Liver (tissue), 7 donors: ENCODE measurements at regions not wholly inside any gene's neighbourhood (a gene's known extent, or its start where the extent isn't known, plus 50 kb on each side); places are given as distances from the start of the nearest gene placed in this dataset.

Source experiments
- DNase-seq: peaks from one replicate; pipeline ENCODE4 v3.0.0-alpha.2; 2017; ENCODE audit warnings: low spot score
- H3K27ac ChIP-seq, 2 donors: one replicate each; pipeline ENCODE4 v1.7.0; 2013; ENCODE audit warnings: inconsistent platforms in 2 of 2, low read length in 2 of 2, control low read depth in 1 of 2, low read depth in 1 of 2, mild to moderate bottlenecking in 1 of 2
- H3K27me3 ChIP-seq, 4 donors: one replicate each; pipeline versions ENCODE4 v1.6.1 to v1.7.0; 2013; ENCODE audit warnings: low read length in 3 of 4, inconsistent platforms in 1 of 4, mild to moderate bottlenecking in 1 of 4, moderate library complexity in 1 of 4; ENCODE audit not compliant: control insufficient read depth in 4 of 4, insufficient read depth in 4 of 4
- H3K36me3 ChIP-seq, 4 donors: one replicate each; pipeline versions ENCODE4 v1.6.1 to v1.7.0; 2013; ENCODE audit warnings: low read length in 3 of 4, mild to moderate bottlenecking in 3 of 4, low read depth in 1 of 4, moderate library complexity in 1 of 4; ENCODE audit not compliant: control insufficient read depth in 4 of 4, insufficient read depth in 3 of 4
- H3K4me1 ChIP-seq, 4 donors: one replicate each; pipeline versions ENCODE4 v1.6.1 to v1.7.0; 2013; ENCODE audit warnings: low read length in 3 of 4, mild to moderate bottlenecking in 3 of 4, moderate library complexity in 1 of 4; ENCODE audit not compliant: control insufficient read depth in 4 of 4, insufficient read depth in 4 of 4
- H3K4me3 ChIP-seq, 3 donors: one replicate each; pipeline versions ENCODE4 v1.6.1 to v1.7.0; 2013; ENCODE audit warnings: low read length in 3 of 3, control low read depth in 1 of 3, low read depth in 1 of 3, mild to moderate bottlenecking in 1 of 3
- H3K9ac ChIP-seq, 2 donors: one replicate each; pipeline ENCODE4 v1.7.0; 2013; ENCODE audit warnings: low read length in 2 of 2, mild to moderate bottlenecking in 2 of 2, moderate library complexity in 2 of 2, control low read depth in 1 of 2, low read depth in 1 of 2
- H3K9me3 ChIP-seq, 4 donors: one replicate each; pipeline versions ENCODE4 v1.6.1 to v1.7.0; 2013; ENCODE audit warnings: low read length in 3 of 4; ENCODE audit not compliant: control insufficient read depth in 4 of 4
- ATF3 ChIP-seq: IDR thresholded peaks from 2 replicates; pipeline ENCODE4 v1.6.1; 2016; ENCODE audit warnings: antibody characterized with exemption
- EGR1 ChIP-seq, 2 donors: IDR thresholded peaks; 2 replicates each; pipeline ENCODE4 v1.6.1; 2016 to 2018; ENCODE audit warnings: antibody characterized with exemption in 2 of 2, low read depth in 2 of 2
- FOXA1 ChIP-seq: IDR thresholded peaks from 2 replicates; pipeline ENCODE4 v1.6.1; 2016; ENCODE audit warnings: antibody characterized with exemption
- FOXA2 ChIP-seq: IDR thresholded peaks from 2 replicates; pipeline ENCODE4 v1.6.1; 2016; ENCODE audit warnings: antibody characterized with exemption
- GABPA ChIP-seq, 2 donors: IDR thresholded peaks in 1 of 2; conservative IDR thresholded peaks in 1 of 2; 2 replicates each; pipeline ENCODE4 v1.6.1; 2016; ENCODE audit warnings: antibody characterized with exemption in 2 of 2, mild to moderate bottlenecking in 1 of 2, moderate library complexity in 1 of 2
- HNF4A ChIP-seq, 2 donors: conservative IDR thresholded peaks; 2 replicates each; pipeline ENCODE4 v1.6.1; 2016; ENCODE audit warnings: antibody characterized with exemption in 2 of 2, mild to moderate bottlenecking in 2 of 2
- HNF4G ChIP-seq: IDR thresholded peaks from 2 replicates; pipeline ENCODE4 v1.6.1; 2016; ENCODE audit warnings: antibody characterized with exemption
- JUND ChIP-seq, 2 donors: IDR thresholded peaks; 2 replicates each; pipeline ENCODE4 v1.6.1; 2016; ENCODE audit warnings: antibody characterized with exemption in 2 of 2
- NR2F2 ChIP-seq: IDR thresholded peaks from 2 replicates; pipeline ENCODE4 v1.6.1; 2016; ENCODE audit warnings: antibody characterized with exemption
- RAD21 ChIP-seq, 2 donors: IDR thresholded peaks; 2 replicates each; pipeline ENCODE4 v1.6.1; 2016; ENCODE audit warnings: antibody characterized with exemption in 2 of 2, mild to moderate bottlenecking in 2 of 2
- REST ChIP-seq: IDR thresholded peaks from 2 replicates; pipeline ENCODE4 v1.6.1; 2016; ENCODE audit warnings: antibody characterized with exemption, mild to moderate bottlenecking
- RXRA ChIP-seq, 2 donors: IDR thresholded peaks; 2 replicates each; pipeline ENCODE4 v1.6.1; 2017 to 2018; ENCODE audit warnings: antibody characterized with exemption in 2 of 2, mild to moderate bottlenecking in 1 of 2
- SP1 ChIP-seq: IDR thresholded peaks from 2 replicates; pipeline ENCODE4 v1.6.1; 2018; ENCODE audit warnings: antibody characterized with exemption, mild to moderate bottlenecking
- TAF1 ChIP-seq: conservative IDR thresholded peaks from 2 replicates; pipeline ENCODE4 v1.6.1; 2016; ENCODE audit warnings: antibody characterized with exemption, mild to moderate bottlenecking
- YY1 ChIP-seq: IDR thresholded peaks from 2 replicates; pipeline ENCODE4 v1.6.1; 2016; ENCODE audit warnings: antibody characterized with exemption, mild to moderate bottlenecking
- ZBTB33 ChIP-seq: IDR thresholded peaks from 2 replicates; pipeline ENCODE4 v1.6.1; 2016; ENCODE audit warnings: antibody characterized with exemption
- WGBS: extraction: QIAGEN DNeasy Blood & Tissue Kit; methylation state at CpG from one replicate; pipeline ENCODE4 v1.1.7; 2013; 5-methylcytosine and 5-hydroxymethylcytosine counted together
- donor health status: healthy.
- donor health status: healthy.
- donor health status: healthy.
- donor health status: healthy.

GRCh38 chr2:199685669-199686068, 165.3 kb downstream of the FTCDNL1 start:
- Histone ChIP-seq H3K9me3 (no peaks in the 10 kb centered on the region), H3K27me3 (no peaks in the 10 kb centered on the region), H3K4me3 (no peak overlapping the region), H3K36me3 (no peaks in the 10 kb centered on the region), H3K9ac (no peak overlapping the region), H3K4me1 (no peaks in the 10 kb centered on the region), H3K27ac (no peak overlapping the region)
- TF ChIP-seq RXRA (IDR thresholded peaks at IDR 0.05), result no peak
- TF ChIP-seq EGR1 (IDR thresholded peaks at IDR 0.05; ENCODE audit: low read depth in 2 of 2), result no peak
- no peak for TF ChIP-seq NR2F2
- no peak for TF ChIP-seq TAF1
- no peak for TF ChIP-seq FOXA2
- TF ChIP-seq REST, result no peak
- no peak for TF ChIP-seq ATF3
- no peak for TF ChIP-seq GABPA (IDR thresholded peaks at IDR 0.05 in 1 of 2, conservative IDR thresholded peaks at IDR 0.05 in 1 of 2)
- no peak for TF ChIP-seq ZBTB33
- no peak for TF ChIP-seq FOXA1
- TF ChIP-seq YY1, result no peak
- no peak for TF ChIP-seq RAD21 (IDR thresholded peaks at IDR 0.05)
- TF ChIP-seq HNF4A (conservative IDR thresholded peaks at IDR 0.05), result no peak
- TF ChIP-seq SP1, result no peak
- no peak for DNase-seq

- DNase-seq, result no peak
- H3K9me3 ChIP-seq, result no peaks in the 10 kb centered on the region
- H3K27ac ChIP-seq, result no peak overlapping the region
- H3K4me3 ChIP-seq, result no peak overlapping the region
- no peaks in the 10 kb centered on the region for H3K4me1 ChIP-seq
- H3K36me3 ChIP-seq, result no peaks in the 10 kb centered on the region
- H3K27me3 ChIP-seq, result no peaks in the 10 kb centered on the region
- TF ChIP-seq HNF4G (no peak), SP1 (no peak), JUND (IDR thresholded peaks at IDR 0.05) (no peak), FOXA1 (no peak), HNF4A (conservative IDR thresholded peaks at IDR 0.05) (no peak), NR2F2 (no peak), TAF1 (no peak), FOXA2 (no peak), RXRA (IDR thresholded peaks at IDR 0.05) (no peak), GABPA (IDR thresholded peaks at IDR 0.05 in 1 of 2, conservative IDR thresholded peaks at IDR 0.05 in 1 of 2) (no peak), RAD21 (IDR thresholded peaks at IDR 0.05) (no peak)
- 72% methylated on average over 2 of the region's 2 CpGs for WGBS
- H3K9ac ChIP-seq, result no peak overlapping the region
Measured at GRCh38 chr2:199684832-199685231, 166.2 kb downstream of the FTCDNL1 start.
